Astrocyte (in vitro differentiated cells and primary cell): ENCODE measurements at regions not wholly inside any gene's neighbourhood (a gene's known extent, or its start where the extent isn't known, plus 50 kb on each side); places are given as distances from the start of the nearest gene placed in this dataset.

ENCODE experiments used
- DNase-seq: peaks from one replicate; pipeline ENCODE4 v3.0.0-alpha.2; 2010; ENCODE audit warnings: low read depth
- FAIRE-seq: peaks from 2 replicates; lab custom pipeline; 2011; peaks lifted over from hg19 to GRCh38; lab: Jason Lieb, UNC
- H2AFZ ChIP-seq: 2 replicates; pipeline ENCODE4 v1.6.0; 2012; ENCODE audit warnings: low read depth, low read length, inconsistent platforms
- H3K27ac ChIP-seq: 2 replicates; pipeline ENCODE4 v1.5.1; 2011; ENCODE audit warnings: low read depth, low read length, inconsistent platforms
- H3K27me3 ChIP-seq: 2 replicates; pipeline ENCODE4 v1.6.0; 2011; ENCODE audit warnings: low read length, inconsistent platforms; ENCODE audit not compliant: insufficient read depth
- H3K36me3 ChIP-seq: 2 replicates; pipeline ENCODE4 v1.5.1; 2011; ENCODE audit warnings: low read length, inconsistent platforms; ENCODE audit not compliant: insufficient read depth
- H3K4me1 ChIP-seq: 2 replicates; pipeline ENCODE4 v1.5.1; 2011; ENCODE audit warnings: low read length, inconsistent platforms; ENCODE audit not compliant: insufficient read depth
- H3K4me2 ChIP-seq: 2 replicates; pipeline ENCODE4 v1.6.0; 2012; ENCODE audit warnings: low read length, inconsistent platforms
- H3K4me3 ChIP-seq: 2 replicates; pipeline ENCODE4 v1.5.1; 2011; ENCODE audit warnings: low read depth, mild to moderate bottlenecking, low read length, inconsistent platforms; ENCODE audit not compliant: insufficient read depth
- H3K79me2 ChIP-seq: 2 replicates; pipeline ENCODE4 v1.6.0; 2012; ENCODE audit warnings: mild to moderate bottlenecking, low read length, inconsistent platforms; ENCODE audit not compliant: insufficient read depth
- H3K9ac ChIP-seq: 2 replicates; pipeline ENCODE4 v1.6.0; 2012; ENCODE audit warnings: mild to moderate bottlenecking, low read length, inconsistent platforms
- H3K9me3 ChIP-seq: 2 replicates; pipeline ENCODE4 v1.5.1; 2012; ENCODE audit warnings: low read depth, mild to moderate bottlenecking, low read length, inconsistent platforms; ENCODE audit not compliant: insufficient read depth
- H4K20me1 ChIP-seq: 2 replicates; pipeline ENCODE4 v1.6.0; 2012; ENCODE audit warnings: low read length, inconsistent platforms; ENCODE audit not compliant: insufficient read depth
- H3K27ac Mint-ChIP-seq: one replicate; pipeline ENCODE4 v1.8.0; 2021; ENCODE audit warnings: mild to moderate bottlenecking, mixed read lengths; ENCODE audit not compliant: unreplicated experiment
- H3K27me3 Mint-ChIP-seq: one replicate; pipeline ENCODE4 v1.8.0; 2021; ENCODE audit warnings: low read depth, mixed read lengths; ENCODE audit not compliant: unreplicated experiment
- H3K36me3 Mint-ChIP-seq: one replicate; pipeline ENCODE4 v1.8.0; 2021; ENCODE audit warnings: low read depth, mixed read lengths; ENCODE audit not compliant: unreplicated experiment
- H3K4me1 Mint-ChIP-seq: one replicate; pipeline ENCODE4 v1.8.0; 2021; ENCODE audit warnings: low read depth, mixed read lengths; ENCODE audit not compliant: unreplicated experiment
- H3K4me3 Mint-ChIP-seq: one replicate; pipeline ENCODE4 v1.8.0; 2021; ENCODE audit warnings: mild to moderate bottlenecking, moderate library complexity, mixed read lengths; ENCODE audit not compliant: unreplicated experiment
- H3K9me3 Mint-ChIP-seq: one replicate; pipeline ENCODE4 v1.8.0; 2021; ENCODE audit warnings: mild to moderate bottlenecking, mixed read lengths; ENCODE audit not compliant: unreplicated experiment
- EZH2 ChIP-seq: IDR thresholded peaks from 2 replicates; pipeline ENCODE4 v1.6.1; 2012; ENCODE audit warnings: mild to moderate bottlenecking, low read length, inconsistent platforms; ENCODE audit not compliant: insufficient read depth
- TF ChIP-seq, protein P1 (sequence below): IDR thresholded peaks from 2 replicates; pipeline ENCODE4 v1.5.1; 2011; ENCODE audit warnings: low read depth, mild to moderate bottlenecking, inconsistent platforms, low read length, moderate library complexity; ENCODE audit not compliant: insufficient read depth

DNA sequence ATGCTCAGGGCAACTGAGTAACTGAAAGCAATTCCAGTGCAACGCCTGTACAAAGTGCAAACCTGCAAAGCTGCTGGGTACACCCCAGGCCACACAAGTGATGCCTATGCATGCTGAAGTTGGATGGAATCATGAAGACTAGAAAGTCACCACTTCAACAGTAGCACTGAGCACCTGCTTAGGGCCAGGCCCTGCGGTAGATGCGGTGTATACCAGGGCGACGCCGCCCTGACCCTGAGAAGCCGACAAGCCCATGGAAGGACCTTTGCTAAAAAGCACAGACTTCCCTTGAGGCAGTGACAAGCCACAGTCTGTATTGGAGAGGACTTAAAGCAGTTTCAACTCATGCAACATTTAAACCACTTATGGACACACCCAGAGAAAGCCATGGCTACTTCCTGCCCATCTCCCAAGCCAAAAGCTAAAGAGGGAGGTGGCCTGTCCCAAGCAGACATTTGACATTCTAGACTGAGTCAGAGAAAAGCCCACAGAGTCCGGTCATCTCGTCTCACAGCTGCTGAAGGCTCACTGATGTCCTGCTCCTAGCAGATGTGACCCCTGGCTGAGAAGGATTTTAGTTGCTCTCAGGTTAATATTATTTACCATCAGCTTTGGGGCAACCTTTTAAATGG lies 843.9 kb upstream of the TMEM132C start:
- H3K4me1 ChIP-seq = no peaks in the 10 kb centered on the region

DNA sequence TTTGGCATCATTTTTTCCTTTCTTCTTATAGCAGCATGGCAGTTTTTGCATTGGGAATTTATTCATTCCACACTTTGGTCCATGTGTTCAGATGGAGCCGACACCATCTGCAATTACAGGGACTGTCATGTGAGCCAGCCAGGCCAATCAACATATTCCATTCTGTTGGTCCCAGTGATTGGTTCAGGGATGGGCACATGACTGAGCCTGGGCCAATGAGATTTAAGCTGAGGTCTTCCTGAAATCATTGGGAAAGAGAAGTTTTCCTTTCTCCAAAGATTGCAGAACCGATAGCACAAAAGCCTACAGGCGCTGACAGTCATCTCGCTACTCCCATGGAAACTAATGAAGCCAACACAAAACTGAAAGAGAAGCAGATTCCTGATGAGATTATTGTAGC lies 841.5 kb upstream of the TMEM132C start:
- FAIRE-seq (no peak), DNase-seq (no peak)
- H3K36me3 Mint-ChIP-seq = no peaks in the 10 kb centered on the region
- H3K4me2 ChIP-seq = no peak overlapping the region
- no peak overlapping the region for H3K4me3 ChIP-seq
- no peak overlapping the region for H2AFZ ChIP-seq
- no peak for TF ChIP-seq EZH2
- TF ChIP-seq, protein P1, sequence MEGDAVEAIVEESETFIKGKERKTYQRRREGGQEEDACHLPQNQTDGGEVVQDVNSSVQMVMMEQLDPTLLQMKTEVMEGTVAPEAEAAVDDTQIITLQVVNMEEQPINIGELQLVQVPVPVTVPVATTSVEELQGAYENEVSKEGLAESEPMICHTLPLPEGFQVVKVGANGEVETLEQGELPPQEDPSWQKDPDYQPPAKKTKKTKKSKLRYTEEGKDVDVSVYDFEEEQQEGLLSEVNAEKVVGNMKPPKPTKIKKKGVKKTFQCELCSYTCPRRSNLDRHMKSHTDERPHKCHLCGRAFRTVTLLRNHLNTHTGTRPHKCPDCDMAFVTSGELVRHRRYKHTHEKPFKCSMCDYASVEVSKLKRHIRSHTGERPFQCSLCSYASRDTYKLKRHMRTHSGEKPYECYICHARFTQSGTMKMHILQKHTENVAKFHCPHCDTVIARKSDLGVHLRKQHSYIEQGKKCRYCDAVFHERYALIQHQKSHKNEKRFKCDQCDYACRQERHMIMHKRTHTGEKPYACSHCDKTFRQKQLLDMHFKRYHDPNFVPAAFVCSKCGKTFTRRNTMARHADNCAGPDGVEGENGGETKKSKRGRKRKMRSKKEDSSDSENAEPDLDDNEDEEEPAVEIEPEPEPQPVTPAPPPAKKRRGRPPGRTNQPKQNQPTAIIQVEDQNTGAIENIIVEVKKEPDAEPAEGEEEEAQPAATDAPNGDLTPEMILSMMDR = no peak
- no peak overlapping the region for H3K27ac ChIP-seq
- no peak overlapping the region for H3K9ac ChIP-seq
- H3K36me3 ChIP-seq = no peaks in the 10 kb centered on the region
- H3K79me2 ChIP-seq = no peaks in the 10 kb centered on the region
- no peaks in the 10 kb centered on the region for H3K27me3 ChIP-seq
- H3K4me1 Mint-ChIP-seq = no peaks in the 10 kb centered on the region
- no peak overlapping the region for H3K4me3 Mint-ChIP-seq
- H3K9me3 Mint-ChIP-seq = peaks cover 17% of the 10 kb centered on the region
- H3K4me1 ChIP-seq = no peaks in the 10 kb centered on the region
- no peaks in the 10 kb centered on the region for H3K27me3 Mint-ChIP-seq
- no peaks in the 10 kb centered on the region for H4K20me1 ChIP-seq
- H3K9me3 ChIP-seq = no peaks in the 10 kb centered on the region
- no peak overlapping the region for H3K27ac Mint-ChIP-seq

More for the DNA sequence above, 843.9 kb upstream of the TMEM132C start:
- Mint-ChIP-seq H3K27ac (no peak overlapping the region), H3K9me3 (peaks cover 15% of the 10 kb centered on the region), H3K27me3 (no peaks in the 10 kb centered on the region), H3K36me3 (no peaks in the 10 kb centered on the region), H3K4me1 (no peaks in the 10 kb centered on the region), H3K4me3 (no peak overlapping the region)
- Histone ChIP-seq H3K9me3 (peaks cover 4% of the 10 kb centered on the region), H4K20me1 (no peaks in the 10 kb centered on the region), H3K4me3 (no peak overlapping the region), H3K27ac (no peak overlapping the region), H3K27me3 (no peaks in the 10 kb centered on the region), H3K36me3 (no peaks in the 10 kb centered on the region), H2AFZ (no peak overlapping the region), H3K9ac (no peak overlapping the region), H3K79me2 (no peaks in the 10 kb centered on the region), H3K4me2 (no peak overlapping the region)
- TF ChIP-seq EZH2 = no peak
- TF ChIP-seq, protein P1 = no peak
- FAIRE-seq = no peak
- no peak for DNase-seq

GRCh38 chr12:127428420-127428819 lies 838.5 kb upstream of the TMEM132C start:
- Mint-ChIP-seq H3K27ac (no peak overlapping the region), H3K4me1 (no peaks in the 10 kb centered on the region), H3K27me3 (no peaks in the 10 kb centered on the region), H3K36me3 (no peaks in the 10 kb centered on the region), H3K4me3 (no peak overlapping the region), H3K9me3 (peaks cover 21% of the 10 kb centered on the region)
- Histone ChIP-seq H4K20me1 (no peaks in the 10 kb centered on the region), H3K9ac (no peak overlapping the region), H3K4me1 (no peaks in the 10 kb centered on the region), H3K79me2 (no peaks in the 10 kb centered on the region), H3K27ac (no peak overlapping the region), H3K36me3 (no peaks in the 10 kb centered on the region), H3K27me3 (peaks cover 2% of the 10 kb centered on the region), H2AFZ (no peak overlapping the region), H3K4me3 (no peak overlapping the region), H3K9me3 (no peaks in the 10 kb centered on the region), H3K4me2 (no peak overlapping the region)
- FAIRE-seq (no peak), DNase-seq (no peak)
- TF ChIP-seq, protein P1 = no peak
- TF ChIP-seq EZH2 = no peak
